PC-3 (cell line): ENCODE measurements at regions not wholly inside any gene's neighbourhood (a gene's known extent, or its start where the extent isn't known, plus 50 kb on each side); places are given as distances from the start of the nearest gene placed in this dataset.

Source experiments
- ATAC-seq: fragments of 200-7000 bp; cut with Tn5 transposase; 2 replicates; pipeline ENCODE4 v1.9.1; 2020; ENCODE audit warnings: mild to moderate bottlenecking, moderate library complexity
- BruUV-seq: library from RNA; stranded (reverse); fragments of 400-500 nt; replicated peaks from 2 replicates; lab custom pipeline; 2021; lab: Mats Ljungman, UMichigan
- CTCF ChIA-PET: fragments of 300-600 bp; sonication (Branson Sonifier 250); formaldehyde crosslinking; loops from one replicate; lab custom pipeline; 2022; ENCODE audit warnings: antibody characterized with exemption; lab: Charles Lee
- POLR2A ChIA-PET: fragments of 300-600 bp; sonication (Branson Sonifier 250); formaldehyde crosslinking; loops from one replicate; lab custom pipeline; 2022; ENCODE audit warnings: antibody characterized with exemption; ENCODE audit not compliant: unreplicated experiment; lab: Charles Lee
- DNase-seq: peaks from one replicate; pipeline ENCODE4 v3.0.0-alpha.2; 2015
- H2AFZ ChIP-seq: fragments of 300-600 bp; sonication (generic); 2 replicates; pipeline ENCODE4 v1.6.0; 2016; ENCODE audit warnings: antibody characterized with exemption, low read length
- H3F3A ChIP-seq: fragments of 300-600 bp; sonication (generic); one replicate; pipeline ENCODE4 v1.6.0; 2017; ENCODE audit warnings: antibody characterized with exemption, low read length, control low read depth, mild to moderate bottlenecking; ENCODE audit not compliant: unreplicated experiment
- H3K27ac ChIP-seq: fragments of 300-600 bp; sonication (generic); 2 replicates; pipeline ENCODE4 v1.5.1; 2016; ENCODE audit warnings: mild to moderate bottlenecking, low read length
- H3K27me3 ChIP-seq: fragments of 300-600 bp; sonication (generic); 2 replicates; pipeline ENCODE4 v1.6.1; 2016; ENCODE audit warnings: low read length, mixed read lengths
- H3K36me3 ChIP-seq: fragments of 300-600 bp; sonication (generic); 2 replicates; pipeline ENCODE4 v1.6.1; 2016; ENCODE audit warnings: low read depth, mixed run types, low read length, mixed read lengths
- H3K4me1 ChIP-seq: fragments of 300-600 bp; sonication (generic); 2 replicates; pipeline ENCODE4 v1.5.1; 2016; ENCODE audit warnings: low read length; ENCODE audit not compliant: insufficient read depth
- H3K4me2 ChIP-seq: fragments of 300-600 bp; sonication (generic); 2 replicates; pipeline ENCODE4 v1.6.0; 2016; ENCODE audit warnings: low read length
- H3K4me3 ChIP-seq: fragments of 300-600 bp; sonication (generic); 2 replicates; pipeline ENCODE4 v1.5.1; 2016; ENCODE audit warnings: mild to moderate bottlenecking, low read length, mixed read lengths
- H3K79me2 ChIP-seq: fragments of 300-600 bp; sonication (generic); 2 replicates; pipeline ENCODE4 v1.6.1; 2017; ENCODE audit warnings: low read length, mixed read lengths
- H3K9ac ChIP-seq: fragments of 300-600 bp; sonication (generic); 2 replicates; pipeline ENCODE4 v1.6.0; 2016; ENCODE audit warnings: mild to moderate bottlenecking, low read length
- H3K9me2 ChIP-seq: fragments of 300-600 bp; sonication (generic); replicated peaks from 2 replicates; pipeline ENCODE4 v1.6.1; 2016; ENCODE audit warnings: mixed run types, low read length, mixed read lengths
- H3K9me3 ChIP-seq: fragments of 300-600 bp; sonication (generic); 2 replicates; pipeline ENCODE4 v1.6.1; 2016; ENCODE audit warnings: low read length, mixed read lengths
- H4K20me1 ChIP-seq: fragments of 300-600 bp; sonication (generic); 2 replicates; pipeline ENCODE4 v1.6.1; 2016; ENCODE audit warnings: low read length, mixed read lengths
- EZH2 ChIP-seq: fragments of 300-600 bp; sonication (generic); IDR thresholded peaks from one replicate; pipeline ENCODE4 v1.6.1; 2017; ENCODE audit warnings: antibody characterized with exemption, mild to moderate bottlenecking, low read length; ENCODE audit not compliant: unreplicated experiment
- EZH2phosphoT487 ChIP-seq: fragments of 300-600 bp; sonication (generic); IDR thresholded peaks from 2 replicates; pipeline ENCODE4 v1.6.1; 2018; ENCODE audit warnings: mild to moderate bottlenecking, antibody characterized with exemption, low read length, borderline replicate concordance
- intact Hi-C: fragments of 100-400 bp; cut with micrococcal nuclease; formaldehyde crosslinking; loops from 2 replicates; pipeline ENCODE4 v1.9.0; 2023
- TF ChIP-seq, protein P1 (sequence below): fragments of 300-600 bp; sonication (generic); conservative IDR thresholded peaks from 2 replicates; pipeline ENCODE4 v1.5.1; 2017; ENCODE audit warnings: antibody characterized with exemption, low read depth, mild to moderate bottlenecking, low read length

DNA sequence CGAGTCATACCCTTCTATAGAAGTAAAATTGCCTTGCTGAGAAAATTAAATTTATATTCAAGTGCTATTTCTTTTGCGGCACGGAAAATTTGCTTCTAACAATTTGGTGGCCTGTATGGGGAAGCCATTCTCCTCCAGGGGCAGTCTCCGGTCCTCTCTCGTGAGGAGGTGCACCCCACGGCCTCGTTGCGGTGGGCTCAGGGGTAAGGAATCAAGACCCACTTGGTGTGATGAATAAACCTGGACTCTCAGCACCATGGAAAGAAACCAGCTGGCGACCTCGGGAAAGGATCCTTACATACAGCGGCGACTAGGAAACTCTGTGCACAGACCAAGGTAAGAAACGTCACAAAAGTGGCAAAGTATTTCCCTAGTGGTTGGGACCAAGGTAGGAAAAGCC lies 252.9 kb downstream of the DPY19L2 start:
- Histone ChIP-seq H3K27ac (no peak overlapping the region), H3K9me3 (peaks cover 14% of the 10 kb centered on the region; the same call in 1 of the 2 replicates), H2AFZ (no peak overlapping the region), H3K4me1 (peaks cover 4% of the 10 kb centered on the region; the same call in 1 of the 2 replicates), H3K9ac (no peak overlapping the region), H3K9me2 (no peaks in the 10 kb centered on the region), H4K20me1 (no peaks in the 10 kb centered on the region), H3K36me3 (no peaks in the 10 kb centered on the region), H3K4me2 (no peak overlapping the region), H3K79me2 (no peaks in the 10 kb centered on the region), H3K4me3 (no peak overlapping the region), H3F3A (no peaks in the 10 kb centered on the region), H3K27me3 (no peaks in the 10 kb centered on the region)
- DNase-seq, result no peak
- ChIA-PET CTCF (no interaction called here), POLR2A (no interaction called here)
- intact Hi-C loops, result no loop called here
- no peak for ATAC-seq
- no peak for TF ChIP-seq EZH2phosphoT487
- TF ChIP-seq EZH2, result no peak
- TF ChIP-seq, protein P1, sequence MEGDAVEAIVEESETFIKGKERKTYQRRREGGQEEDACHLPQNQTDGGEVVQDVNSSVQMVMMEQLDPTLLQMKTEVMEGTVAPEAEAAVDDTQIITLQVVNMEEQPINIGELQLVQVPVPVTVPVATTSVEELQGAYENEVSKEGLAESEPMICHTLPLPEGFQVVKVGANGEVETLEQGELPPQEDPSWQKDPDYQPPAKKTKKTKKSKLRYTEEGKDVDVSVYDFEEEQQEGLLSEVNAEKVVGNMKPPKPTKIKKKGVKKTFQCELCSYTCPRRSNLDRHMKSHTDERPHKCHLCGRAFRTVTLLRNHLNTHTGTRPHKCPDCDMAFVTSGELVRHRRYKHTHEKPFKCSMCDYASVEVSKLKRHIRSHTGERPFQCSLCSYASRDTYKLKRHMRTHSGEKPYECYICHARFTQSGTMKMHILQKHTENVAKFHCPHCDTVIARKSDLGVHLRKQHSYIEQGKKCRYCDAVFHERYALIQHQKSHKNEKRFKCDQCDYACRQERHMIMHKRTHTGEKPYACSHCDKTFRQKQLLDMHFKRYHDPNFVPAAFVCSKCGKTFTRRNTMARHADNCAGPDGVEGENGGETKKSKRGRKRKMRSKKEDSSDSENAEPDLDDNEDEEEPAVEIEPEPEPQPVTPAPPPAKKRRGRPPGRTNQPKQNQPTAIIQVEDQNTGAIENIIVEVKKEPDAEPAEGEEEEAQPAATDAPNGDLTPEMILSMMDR, result no peak
- no TSS peak for BruUV-seq

DNA sequence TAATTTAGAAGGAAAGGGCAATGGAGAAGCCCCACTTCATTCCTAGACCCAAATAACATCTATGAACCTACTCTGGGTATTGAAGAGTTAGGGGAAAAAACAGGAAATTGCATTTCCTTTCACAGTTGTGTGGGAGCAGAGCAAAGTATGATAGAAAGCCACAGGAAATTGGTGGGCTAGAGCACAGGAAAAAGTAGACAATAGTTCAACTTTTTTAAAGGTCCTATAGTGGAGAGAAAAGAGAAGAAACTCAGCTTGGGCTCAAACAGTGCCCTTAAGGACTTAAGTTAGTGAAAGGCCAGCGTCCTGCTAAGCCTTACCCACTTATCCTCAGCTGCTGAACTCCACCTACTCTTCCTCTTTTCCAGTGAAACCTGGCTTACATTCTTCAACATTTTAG lies 258.1 kb downstream of the DPY19L2 start:
- no peak for DNase-seq
- H3K79me2 ChIP-seq, result no peaks in the 10 kb centered on the region
- no peak overlapping the region for H2AFZ ChIP-seq
- BruUV-seq, result no TSS peak
- no peak for ATAC-seq
- TF ChIP-seq EZH2 (no peak), EZH2phosphoT487 (no peak)
- TF ChIP-seq, protein P1, result no peak
- peaks cover 26% of the 10 kb centered on the region for H3K27me3 ChIP-seq
- POLR2A ChIA-PET, result no interaction called here
- H3F3A ChIP-seq, result no peaks in the 10 kb centered on the region
- no peak overlapping the region for H3K9ac ChIP-seq
- CTCF ChIA-PET, result no interaction called here
- no peaks in the 10 kb centered on the region for H4K20me1 ChIP-seq
- H3K9me2 ChIP-seq, result no peaks in the 10 kb centered on the region
- H3K36me3 ChIP-seq, result no peaks in the 10 kb centered on the region
- H3K4me1 ChIP-seq, result no peaks in the 10 kb centered on the region
- no peak overlapping the region for H3K27ac ChIP-seq
- intact Hi-C loops, result no loop called here
- no peak overlapping the region for H3K4me3 ChIP-seq
- peaks cover 7% of the 10 kb centered on the region; the same call in 1 of the 2 replicates for H3K9me3 ChIP-seq
- no peak overlapping the region for H3K4me2 ChIP-seq

DNA sequence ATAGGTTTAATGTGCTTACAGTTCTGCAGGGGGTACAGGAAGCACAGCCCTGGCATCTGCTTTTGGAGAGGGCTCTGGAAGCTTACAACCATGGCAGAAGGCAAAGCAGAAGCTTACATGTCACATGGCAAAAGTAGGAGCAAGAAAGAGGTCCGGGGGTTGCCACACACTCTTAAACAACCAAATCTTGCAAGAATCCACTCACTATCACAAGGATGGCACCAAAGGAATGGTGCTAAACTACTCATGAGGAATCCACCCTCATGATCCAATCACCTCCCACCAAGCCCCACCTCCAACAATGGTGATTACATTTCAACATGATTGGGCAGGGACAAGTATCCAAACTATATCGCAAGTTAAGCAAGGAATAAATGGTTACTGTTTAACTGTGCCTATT lies 255.8 kb upstream of the AVPR1A start:
- H3K27me3 ChIP-seq, result peaks cover 30% of the 10 kb centered on the region
- H3K4me1 ChIP-seq, result no peaks in the 10 kb centered on the region
- POLR2A ChIA-PET, result no interaction called here
- DNase-seq (no peak), ATAC-seq (no peak)
- H3K9me3 ChIP-seq, result peaks cover 7% of the 10 kb centered on the region; the same call in 1 of the 2 replicates
- no peaks in the 10 kb centered on the region for H3K79me2 ChIP-seq
- H3K36me3 ChIP-seq, result no peaks in the 10 kb centered on the region
- H2AFZ ChIP-seq, result no peak overlapping the region
- TF ChIP-seq EZH2, result no peak
- no peak for TF ChIP-seq EZH2phosphoT487
- TF ChIP-seq, protein P1, result no peak
- intact Hi-C loops, result no loop called here
- H3K4me3 ChIP-seq, result no peak overlapping the region
- CTCF ChIA-PET, result no interaction called here
- no peak overlapping the region for H3K27ac ChIP-seq
- H3K9ac ChIP-seq, result no peak overlapping the region
- H3F3A ChIP-seq, result no peaks in the 10 kb centered on the region
- no peaks in the 10 kb centered on the region for H3K9me2 ChIP-seq
- no peak overlapping the region for H3K4me2 ChIP-seq
- BruUV-seq, result no TSS peak
- no peaks in the 10 kb centered on the region for H4K20me1 ChIP-seq
